MV-4-11 (cell line): ENCODE measurements at regions not wholly inside any gene's neighbourhood (a gene's known extent, or its start where the extent isn't known, plus 50 kb on each side); places are given as distances from the start of the nearest gene placed in this dataset.

Experiments used
- DNase-seq: peaks from one replicate; lab custom pipeline; 2025; lab: John Stamatoyannopoulos, UW

GRCh38 chr3:86731501-86731901, 259.4 kb downstream of the VGLL3 start:
- no peak for DNase-seq

DNA sequence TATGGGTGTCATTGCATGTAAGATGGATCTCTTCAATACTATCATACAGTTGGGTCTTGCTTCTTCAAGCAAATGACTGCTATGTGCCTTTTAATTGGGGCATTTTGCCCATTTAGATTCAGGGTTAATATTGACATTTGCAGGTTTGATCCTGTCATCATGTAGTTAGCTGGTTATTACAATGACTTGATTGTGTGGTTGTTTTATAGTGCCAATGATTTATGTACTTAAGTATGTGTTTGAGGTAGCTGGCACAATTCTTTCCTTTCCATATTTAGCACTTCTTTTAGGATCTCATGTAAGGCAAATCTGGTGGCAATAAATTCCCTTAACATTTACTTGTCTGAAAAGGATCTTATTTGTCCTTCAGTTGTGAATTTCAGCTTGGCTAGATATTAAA, 267.5 kb downstream of the VGLL3 start:
- no peak for DNase-seq

- DNase-seq = no peak
Measured at GRCh38 chr3:86711634-86712033, 279.3 kb downstream of the VGLL3 start.

GRCh38 chr3:86708893-86709292, 282.1 kb downstream of the VGLL3 start:
- DNase-seq = no peak

DNA sequence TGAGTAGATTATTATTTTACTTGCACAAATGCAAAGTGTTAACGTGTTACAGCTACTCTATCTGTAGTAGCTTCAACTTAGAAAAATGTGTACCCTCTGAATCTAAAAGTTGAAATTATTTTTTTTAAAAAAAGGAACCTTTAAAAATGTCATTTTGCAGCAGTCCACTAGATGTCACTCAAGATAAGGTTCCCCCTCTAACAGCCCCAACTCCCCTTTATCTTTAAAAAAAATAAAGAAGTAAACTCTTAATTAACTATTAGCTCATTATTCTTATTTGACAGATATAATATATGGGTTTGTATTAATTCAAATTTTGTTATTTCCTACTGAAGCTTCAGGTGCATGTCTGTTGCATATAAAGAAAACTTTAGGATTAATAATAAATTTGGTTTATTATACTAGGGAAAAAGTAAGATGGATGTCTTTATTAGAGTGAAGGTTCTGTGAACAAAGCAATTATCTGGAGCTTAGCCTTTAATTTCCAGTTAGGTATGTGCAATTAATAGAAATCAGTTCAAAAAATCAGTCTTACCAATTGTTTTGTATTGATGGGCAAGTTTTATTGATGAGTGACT, 288.5 kb downstream of the VGLL3 start:
- peak; percentile 5 for DNase-seq

DNA sequence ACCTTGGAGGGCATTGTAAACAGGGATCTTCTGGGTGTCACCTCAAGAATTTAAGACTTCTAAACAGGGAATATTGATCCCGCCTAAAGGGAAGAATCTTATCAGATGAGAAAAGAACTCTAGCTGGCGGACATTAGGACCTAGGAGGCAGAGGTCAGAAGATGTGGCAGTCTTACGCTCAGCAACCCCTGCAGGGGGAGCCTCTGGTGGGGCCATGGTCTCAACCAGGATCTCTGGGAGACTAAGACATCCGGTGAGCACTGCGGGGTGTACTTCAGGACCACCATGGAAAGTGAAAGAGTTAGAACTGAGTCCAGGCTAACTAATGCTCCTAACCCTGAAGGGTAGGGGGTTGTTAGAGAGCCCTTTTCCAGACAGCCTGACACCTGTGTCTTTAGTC, 295.2 kb downstream of the VGLL3 start:
- no peak for DNase-seq

GRCh38 chr3:86673991-86674390, 317.0 kb downstream of the VGLL3 start:
- no peak for DNase-seq

- no peak for DNase-seq
Measured at GRCh38 chr3:86661817-86662216, 329.1 kb downstream of the VGLL3 start.

- no peak for DNase-seq
Measured at GRCh38 chr3:86658876-86659275, 332.1 kb downstream of the VGLL3 start.

- no peak for DNase-seq
Measured at GRCh38 chr3:86654806-86655460, 336.0 kb downstream of the VGLL3 start.

- DNase-seq = no peak
Measured at GRCh38 chr3:86653661-86654205, 337.2 kb downstream of the VGLL3 start.

GRCh38 chr3:86648087-86648486, 342.9 kb downstream of the VGLL3 start:
- no peak for DNase-seq

- no peak for DNase-seq
Measured at GRCh38 chr3:86645756-86646155, 345.2 kb downstream of the VGLL3 start.

DNA sequence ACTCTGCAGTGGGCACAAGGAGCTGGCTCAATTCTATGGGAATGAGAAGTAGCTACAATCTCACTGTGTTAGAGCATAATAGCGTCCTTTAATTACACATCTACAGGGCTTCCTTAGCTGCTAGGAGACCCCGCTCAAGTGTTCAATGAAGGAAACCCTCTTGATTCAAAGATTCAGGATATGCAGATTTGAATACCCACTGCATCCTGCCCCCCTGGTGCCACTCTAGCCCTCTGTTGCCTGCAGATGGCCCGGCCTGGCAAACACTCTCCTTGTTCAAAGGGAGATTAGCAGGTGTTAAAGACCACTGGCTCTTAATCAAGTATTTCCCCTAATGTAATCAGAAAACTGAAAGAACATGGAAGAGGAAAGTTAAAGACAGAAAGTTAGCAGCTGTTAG, 356.6 kb downstream of the VGLL3 start:
- DNase-seq = no peak

- DNase-seq = no peak
Measured at GRCh38 chr3:86629511-86629910, 361.4 kb downstream of the VGLL3 start.

GRCh38 chr3:86624192-86624591, 366.8 kb downstream of the VGLL3 start:
- DNase-seq = no peak

DNA sequence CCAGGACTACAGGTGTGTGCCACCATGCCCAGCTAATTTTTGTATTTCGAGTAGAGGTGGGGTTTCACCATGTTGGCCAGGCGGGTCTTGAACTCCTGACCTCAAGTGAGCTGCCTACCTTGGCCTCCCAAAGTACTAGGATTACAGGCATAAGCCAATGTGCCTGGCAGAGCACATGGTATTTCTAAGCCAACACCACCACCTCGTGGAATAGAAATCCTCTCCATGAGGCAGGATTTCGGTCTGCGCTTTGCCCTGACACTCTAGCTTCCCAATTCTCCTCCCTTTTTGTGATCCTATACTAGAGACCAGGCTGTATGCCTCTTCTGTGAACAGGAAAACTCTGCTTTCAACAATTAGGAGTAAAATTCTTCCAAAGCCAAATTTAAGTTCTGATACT, 372.2 kb downstream of the VGLL3 start:
- no peak for DNase-seq

- no peak for DNase-seq
Measured at GRCh38 chr3:86605166-86605565, 385.8 kb downstream of the VGLL3 start.

DNA sequence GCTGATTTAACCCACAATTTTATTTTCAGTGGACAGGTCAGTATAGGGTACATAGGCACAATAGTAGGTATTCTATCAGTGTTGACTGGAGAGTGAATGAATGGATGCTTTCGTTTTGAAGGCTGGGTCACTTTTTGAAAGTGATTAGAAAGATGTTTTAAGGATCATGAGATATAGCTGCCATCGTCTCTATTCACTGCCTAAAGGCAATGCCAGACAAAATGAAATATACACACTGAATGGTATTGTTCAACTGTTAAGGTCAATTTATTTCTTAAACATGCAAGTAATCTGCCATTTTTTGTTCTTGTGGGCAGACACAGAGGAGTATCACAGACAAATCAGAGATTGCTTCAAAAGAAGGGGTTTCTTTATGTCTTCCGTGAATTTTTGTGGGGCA, 395.3 kb downstream of the VGLL3 start:
- no peak for DNase-seq

GRCh38 chr3:86594838-86595237, 396.1 kb downstream of the VGLL3 start:
- no peak for DNase-seq

GRCh38 chr3:86578071-86578470, 412.9 kb downstream of the VGLL3 start:
- no peak for DNase-seq

- DNase-seq = peak; percentile 25
Measured at GRCh38 chr3:86563400-86563970, 427.5 kb downstream of the VGLL3 start.

DNA sequence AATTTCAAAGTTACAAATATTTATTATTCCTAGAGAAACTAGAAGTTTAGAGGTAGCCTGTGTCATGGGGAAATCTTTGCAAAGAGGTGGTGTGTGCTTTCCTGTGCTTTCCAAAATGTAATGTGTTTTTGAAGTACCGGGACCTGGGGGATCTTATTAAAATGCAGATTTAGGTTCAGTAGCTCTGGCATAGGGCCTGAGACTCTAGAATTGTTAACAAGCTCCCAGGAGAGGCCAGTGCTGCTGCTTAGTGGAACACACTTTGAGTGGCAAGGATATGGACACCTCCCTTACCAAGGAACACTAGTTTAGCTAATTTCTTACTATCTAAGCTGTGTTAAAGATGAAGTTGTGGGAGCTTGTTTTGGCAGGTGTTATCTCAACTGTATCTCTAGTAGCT, 428.9 kb downstream of the VGLL3 start:
- DNase-seq = no peak

DNA sequence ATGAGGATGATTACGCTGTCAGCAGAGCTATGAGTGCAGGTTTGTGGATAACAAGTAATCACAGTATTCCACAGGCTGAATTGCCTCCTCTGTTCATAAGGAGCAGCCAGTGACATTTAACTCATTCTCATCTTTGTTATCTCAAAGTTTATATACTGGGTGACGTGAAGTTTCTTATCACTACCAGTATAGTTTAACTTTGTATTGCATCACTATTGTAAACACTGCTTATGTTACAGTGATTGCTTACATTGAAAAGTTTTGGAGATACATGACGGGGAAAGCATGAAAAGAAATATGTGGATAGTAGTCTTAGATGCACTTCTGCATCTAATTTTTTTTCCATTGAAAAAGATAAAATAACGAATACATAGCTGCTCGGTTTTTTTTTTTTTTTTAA, 429.7 kb downstream of the VGLL3 start:
- no peak for DNase-seq
